ENCODE measurements at regions not wholly inside any gene's neighbourhood (a gene's known extent, or its start where the extent isn't known, plus 50 kb on each side); places are given as distances from the start of the nearest gene placed in this dataset.

GRCh38 chr14:52166822-52167221 lies 98.0 kb upstream of the NID2 start:
- no peak for TF ChIP-seq CTCF (optimal IDR thresholded peaks at IDR 0.05 in 1 of 3, IDR thresholded peaks at IDR 0.05 in 1 of 3, conservative IDR thresholded peaks at IDR 0.05 in 1 of 3; ENCODE audit: extremely low read depth in 1 of 3, insufficient read depth in 2 of 3, low read length in 3 of 3)
- TF ChIP-seq EZH2 (IDR thresholded peaks at IDR 0.05; ENCODE audit: low read length), result no peak
